ENCODE measurements at regions not wholly inside any gene's neighbourhood (a gene's known extent, or its start where the extent isn't known, plus 50 kb on each side); places are given as distances from the start of the nearest gene placed in this dataset.

DNA sequence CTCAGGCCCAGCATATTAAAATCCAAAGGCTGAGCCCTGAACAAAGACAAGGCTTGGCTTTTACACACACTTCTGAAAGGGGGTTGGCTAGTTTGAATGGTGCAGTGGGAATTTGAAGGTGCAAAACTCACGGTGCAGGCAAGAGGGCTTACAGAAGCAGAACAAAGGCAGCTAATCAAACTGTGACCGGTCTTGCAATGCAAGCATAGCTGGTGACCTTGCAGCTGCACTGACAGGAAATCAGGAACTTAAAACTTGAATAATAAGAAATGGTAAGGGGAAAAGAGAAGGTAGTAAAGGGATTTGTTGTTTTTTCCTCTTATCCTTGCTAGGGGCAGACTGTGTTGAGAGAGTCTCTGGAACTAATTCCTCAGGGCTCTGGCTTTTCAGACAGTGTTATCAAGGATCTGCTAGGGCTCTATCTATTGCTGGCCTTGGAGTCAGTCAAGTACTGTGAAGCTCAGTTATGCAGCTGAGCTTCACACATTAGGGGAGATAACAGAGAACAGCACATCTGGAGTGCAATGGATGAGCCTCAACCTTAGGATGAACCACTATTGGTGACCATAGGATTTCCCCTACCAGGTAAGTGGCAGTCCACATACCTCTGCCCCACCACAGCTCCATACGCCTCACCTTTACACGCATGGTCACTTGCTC is 97.6 kb downstream of the PPIAL4G start:
- TF ChIP-seq CTCF (IDR thresholded peaks at IDR 0.05) (no peak), EZH2phosphoT487 (IDR thresholded peaks at IDR 0.05) (no peak), EZH2 (IDR thresholded peaks at IDR 0.05) (no peak)

All from neural progenitor cell (in vitro differentiated cells).